HepG2 (cell line): ENCODE measurements at regions not wholly inside any gene's neighbourhood (a gene's known extent, or its start where the extent isn't known, plus 50 kb on each side); places are given as distances from the start of the nearest gene placed in this dataset.

Experiments
- ATAC-seq: fragments of 200-7000 bp; cut with Tn5 transposase; 3 replicates; pipeline ENCODE4 v1.9.1; 2020; ENCODE audit warnings: mild to moderate bottlenecking, moderate library complexity
- BruUV-seq: library from RNA; stranded (reverse); fragments of 400-500 nt; replicated peaks from 2 replicates; lab custom pipeline; 2021; lab: Mats Ljungman, UMichigan
- CTCF ChIA-PET: fragments of 300-600 bp; formaldehyde crosslinking; extraction: SDS; loops from one replicate; lab custom pipeline; 2021; ENCODE audit warnings: low total read pairs, inconsistent platforms, low intra/inter-chr PET ratio; lab: Yijun Ruan, JAX
- POLR2A ChIA-PET: fragments of 350-600 bp; sonication (Branson Sonifier 250); formaldehyde crosslinking; loops from one replicate; lab custom pipeline; 2020; ENCODE audit warnings: antibody characterized with exemption, inconsistent platforms; lab: Yijun Ruan, JAX
- DNase-seq: peaks from one replicate; pipeline ENCODE4 v3.0.0-alpha.2; 2015; ENCODE audit warnings: low spot score
- FAIRE-seq: peaks from 3 replicates; lab custom pipeline; 2011; peaks lifted over from hg19 to GRCh38; lab: Jason Lieb, UNC
- H2AFZ ChIP-seq: one replicate; pipeline ENCODE4 v1.6.1; 2011; ENCODE audit warnings: low read length, inconsistent platforms
- H3K27ac ChIP-seq: fragments of 300-600 bp; 3 replicates; pipeline ENCODE4 v1.8.0; 2011; ENCODE audit warnings: mixed run types, mild to moderate bottlenecking, mixed read lengths, low read length, inconsistent platforms; ENCODE audit not compliant: insufficient read depth; ENCODE audit errors: extremely low read length
- H3K27me3 ChIP-seq, 2 experiments: fragments of 200-600 bp in 1 of 2; 2 replicates in 1 of 2; 3 replicates in 1 of 2; pipeline versions ENCODE4 v1.6.0 to v1.8.0; 2011; ENCODE audit warnings: low read length in 2 of 2, mild to moderate bottlenecking in 2 of 2, moderate library complexity in 2 of 2, inconsistent platforms in 1 of 2; ENCODE audit not compliant: insufficient read depth in 2 of 2, control insufficient read depth in 1 of 2
- H3K36me3 ChIP-seq, 2 experiments: fragments of 200-600 bp in 1 of 2; replicated peaks in 1 of 2; 2 replicates in 1 of 2; 3 replicates in 1 of 2; pipeline versions ENCODE4 v1.5.1 to v1.8.0; 2011; ENCODE audit warnings: low read length in 2 of 2, inconsistent platforms in 1 of 2; ENCODE audit not compliant: insufficient read depth in 2 of 2, control insufficient read depth in 1 of 2
- H3K4me1 ChIP-seq: 2 replicates; pipeline ENCODE4 v1.5.1; 2012; ENCODE audit warnings: low read length, inconsistent platforms; ENCODE audit not compliant: insufficient read depth
- H3K4me2 ChIP-seq: 2 replicates; pipeline ENCODE4 v1.6.0; 2011; ENCODE audit warnings: low read depth, low read length, inconsistent platforms
- H3K4me3 ChIP-seq, 3 experiments: fragments of 200-600 bp in 1 of 3; sonication (generic), shearing (Covaris generic) in 1 of 3; replicated peaks in 1 of 3; 2 replicates each; pipeline ENCODE4 v1.5.1; 2011 to 2016; ENCODE audit warnings: low read length in 3 of 3, inconsistent platforms in 2 of 3, low read depth in 2 of 3, mild to moderate bottlenecking in 2 of 3, control low read depth in 1 of 3, mixed read lengths in 1 of 3; ENCODE audit not compliant: insufficient read depth in 1 of 3
- H3K79me2 ChIP-seq: one replicate; pipeline ENCODE4 v1.6.1; 2011; ENCODE audit warnings: low read length, inconsistent platforms; ENCODE audit not compliant: insufficient read depth
- H3K9ac ChIP-seq: 2 replicates; pipeline ENCODE4 v1.6.0; 2011; ENCODE audit warnings: mild to moderate bottlenecking, low read depth, low read length, inconsistent platforms; ENCODE audit not compliant: insufficient read depth
- H3K9me3 ChIP-seq: 2 replicates; pipeline ENCODE4 v1.5.1; 2012; ENCODE audit warnings: mild to moderate bottlenecking, low read length
- H4K20me1 ChIP-seq: 2 replicates; pipeline ENCODE4 v1.6.0; 2011; ENCODE audit warnings: inconsistent platforms, mild to moderate bottlenecking, low read length, moderate library complexity; ENCODE audit not compliant: insufficient read depth
- ADNP ChIP-seq: sonication (generic); formaldehyde crosslinking; IDR thresholded peaks from 2 replicates; pipeline ENCODE4 v1.4.0; 2020; ENCODE audit warnings: missing genetic modification reagents
- SMAD9 ChIP-seq: sonication (generic); formaldehyde crosslinking; IDR thresholded peaks from 2 replicates; pipeline ENCODE4 v1.5.1; 2020; ENCODE audit warnings: mild to moderate bottlenecking, missing genetic modification reagents
- ZBTB42 ChIP-seq: sonication (generic); formaldehyde crosslinking; IDR thresholded peaks from 2 replicates; pipeline ENCODE4 v1.5.0; 2020; ENCODE audit warnings: mild to moderate bottlenecking, missing genetic modification reagents
- ZBTB8A ChIP-seq: sonication (generic); formaldehyde crosslinking; IDR thresholded peaks from 2 replicates; pipeline ENCODE4 v1.4.0; 2020; ENCODE audit warnings: mild to moderate bottlenecking, low read depth, missing genetic modification reagents, borderline replicate concordance
- ZNF451 ChIP-seq: sonication (generic); formaldehyde crosslinking; IDR thresholded peaks from 2 replicates; pipeline ENCODE4 v1.5.0; 2020; ENCODE audit warnings: mild to moderate bottlenecking, missing genetic modification reagents
- ZNF549 ChIP-seq: sonication (generic); formaldehyde crosslinking; IDR thresholded peaks from 2 replicates; pipeline ENCODE4 v1.5.0; 2020; ENCODE audit warnings: missing genetic modification reagents
- ZNF614 ChIP-seq: IDR thresholded peaks from 2 replicates; pipeline ENCODE4 v1.6.1; 2018; ENCODE audit warnings: missing biosample characterization, missing genetic modification reagents, inconsistent platforms, borderline replicate concordance
- WGBS: methylation state at CpG from one replicate; pipeline ENCODE4 v1.1.6; 2017; ENCODE audit warnings: low lambda C conversion rate; 5-methylcytosine and 5-hydroxymethylcytosine counted together
- in situ Hi-C: cut with HindIII; loops from 2 replicates; pipeline ENCODE4 v1.10.0; 2017; ENCODE audit warnings: low pct_unique_long_range_greater_than_20kb; ENCODE audit not compliant: extremely low pct_ligation_motif_present
- intact Hi-C: fragments of 100-400 bp; cut with micrococcal nuclease; formaldehyde crosslinking; loops from one replicate; pipeline ENCODE4 v1.10.0; 2022; ENCODE audit not compliant: unreplicated experiment

- Histone ChIP-seq H3K9me3 (peaks cover 96% of the 10 kb centered on the region), H3K36me3 (no peaks in the 10 kb centered on the region), H2AFZ (no peak overlapping the region), H3K27me3 (no peaks in the 10 kb centered on the region), H3K79me2 (no peaks in the 10 kb centered on the region), H4K20me1 (no peaks in the 10 kb centered on the region), H3K4me3 (no peak overlapping the region), H3K27ac (no peak overlapping the region), H3K4me2 (no peak overlapping the region), H3K9ac (no peak overlapping the region), H3K4me1 (no peaks in the 10 kb centered on the region)
- no peak for FAIRE-seq
- BruUV-seq: no TSS peak
- DNase-seq: no peak
- no peak for ATAC-seq
- intact Hi-C loops: no loop called here
- CTCF ChIA-PET: no interaction called here
- WGBS: 0% methylated on average over 1 of the region's 1 CpG
- TF ChIP-seq ZBTB8A (CRISPR knock-in tag) (no peak), ADNP (CRISPR knock-in tag) (no peak), ZNF549 (CRISPR knock-in tag) (no peak), ZBTB42 (CRISPR knock-in tag) (no peak), ZNF614 (CRISPR knock-in tag) (no peak)
- in situ Hi-C loops: no loop called here
- POLR2A ChIA-PET: no interaction called here
Measured at GRCh38 chr9:118647331-118647730, 721.9 kb downstream of the BRINP1 start.

GRCh38 chr9:118650417-118650816 is 718.8 kb downstream of the BRINP1 start:
- no peaks in the 10 kb centered on the region for H3K36me3 ChIP-seq
- H3K27me3 ChIP-seq: no peaks in the 10 kb centered on the region
- intact Hi-C loops: no loop called here
- H3K9me3 ChIP-seq: peaks cover 96% of the 10 kb centered on the region
- no peak for DNase-seq
- ChIA-PET CTCF (no interaction called here), POLR2A (no interaction called here)
- no peaks in the 10 kb centered on the region for H3K79me2 ChIP-seq
- no TSS peak for BruUV-seq
- no peaks in the 10 kb centered on the region for H4K20me1 ChIP-seq
- no peaks in the 10 kb centered on the region for H3K4me1 ChIP-seq
- TF ChIP-seq ZNF451 (no peak), SMAD9 (CRISPR knock-in tag) (no peak)
- TF ChIP-seq, all 625 proteins: peak for 0
- ATAC-seq (no peak), FAIRE-seq (no peak)
- in situ Hi-C loops: no loop called here
- Histone ChIP-seq H3K9ac (no peak overlapping the region), H3K4me2 (no peak overlapping the region), H2AFZ (no peak overlapping the region), H3K27ac (no peak overlapping the region), H3K4me3 (no peak overlapping the region)
